ENCODE measurements at regions not wholly inside any gene's neighbourhood (a gene's known extent, or its start where the extent isn't known, plus 50 kb on each side); places are given as distances from the start of the nearest gene placed in this dataset.
"Not testable (repeated sequence)": the region's sequence is repeated elsewhere in the genome, so short reads cannot be mapped to it uniquely, and the experiment has no call there.

DNA sequence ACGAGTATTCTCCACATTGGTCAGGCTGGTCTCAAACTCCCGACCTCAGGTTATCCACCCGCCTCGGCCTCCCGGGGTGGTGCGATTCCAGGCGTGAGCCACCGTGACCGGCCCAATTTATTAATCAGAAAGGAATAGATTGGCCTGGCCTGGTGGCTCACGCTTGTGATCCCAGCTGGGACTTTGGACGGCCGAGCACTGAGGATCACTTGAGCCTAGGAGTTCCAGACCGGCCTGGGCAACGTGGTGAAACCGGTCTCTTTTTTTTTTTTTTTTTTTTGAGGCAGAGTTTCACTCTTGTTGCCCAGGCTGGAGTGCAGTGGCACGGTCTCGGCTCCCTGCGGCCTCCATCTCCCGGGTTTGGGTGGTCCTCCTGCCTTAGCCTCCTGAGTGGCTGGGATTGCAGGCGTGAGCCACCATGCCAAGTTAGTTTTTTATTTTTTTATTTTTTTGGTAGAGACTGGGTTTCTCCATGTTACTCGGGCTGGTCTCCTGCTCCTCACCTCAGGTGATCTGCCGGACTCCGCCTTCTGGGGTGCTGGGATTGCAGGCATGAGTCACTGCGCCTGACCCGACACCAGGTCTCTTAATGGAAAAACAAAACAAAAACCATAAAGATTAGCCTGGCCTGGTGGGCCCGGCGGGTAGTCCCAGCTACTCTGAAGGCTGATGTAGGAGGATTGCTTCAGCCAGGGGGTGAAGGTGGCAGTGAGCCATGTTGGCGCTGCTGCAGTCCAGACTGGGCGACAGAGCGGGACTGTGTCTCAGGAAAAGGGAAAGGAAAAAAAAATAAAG lies 141.0 kb downstream of the GOLGA6L22 start:
- H3K4me1 ChIP-seq (ENCODE audit: low read depth); H3K4me3 ChIP-seq; DNase-seq; H3K9me3 ChIP-seq; ATAC-seq; intact Hi-C loops (cut with DNase I, micrococcal nuclease); H3K36me3 ChIP-seq (ENCODE audit: low read depth): not testable (repeated sequence)

DNA sequence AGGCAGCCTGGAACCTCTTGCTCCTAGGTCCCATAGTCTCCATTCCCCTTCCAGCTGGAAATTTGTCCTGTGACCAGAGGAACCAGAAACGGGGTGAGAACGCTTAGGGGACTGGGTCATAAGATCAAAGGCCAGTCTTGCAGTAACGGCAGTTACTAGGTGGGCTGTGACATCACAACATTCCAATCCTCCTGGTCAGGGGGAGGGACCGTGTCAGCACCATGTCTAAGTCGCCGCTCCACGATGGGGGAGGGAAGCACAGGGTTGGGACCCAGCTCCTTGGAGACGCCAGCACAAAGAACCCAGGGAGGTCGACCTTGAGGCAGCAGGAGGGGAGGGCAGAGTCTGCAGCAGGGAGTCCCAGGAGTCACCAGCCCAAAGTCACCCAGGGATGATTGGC lies 158.3 kb downstream of the GOLGA6L22 start:
- H3K36me3 ChIP-seq (ENCODE audit: low read depth); ATAC-seq; H3K4me3 ChIP-seq; DNase-seq; H3K4me1 ChIP-seq (ENCODE audit: low read depth); intact Hi-C loops (cut with DNase I, micrococcal nuclease); H3K9me3 ChIP-seq: not testable (repeated sequence)

- DNase-seq; ATAC-seq; intact Hi-C loops (cut with DNase I, micrococcal nuclease): not testable (repeated sequence)
Measured at GRCh38 chr15:22631789-22632188, 154.7 kb upstream of the NIPA1 start.

DNA sequence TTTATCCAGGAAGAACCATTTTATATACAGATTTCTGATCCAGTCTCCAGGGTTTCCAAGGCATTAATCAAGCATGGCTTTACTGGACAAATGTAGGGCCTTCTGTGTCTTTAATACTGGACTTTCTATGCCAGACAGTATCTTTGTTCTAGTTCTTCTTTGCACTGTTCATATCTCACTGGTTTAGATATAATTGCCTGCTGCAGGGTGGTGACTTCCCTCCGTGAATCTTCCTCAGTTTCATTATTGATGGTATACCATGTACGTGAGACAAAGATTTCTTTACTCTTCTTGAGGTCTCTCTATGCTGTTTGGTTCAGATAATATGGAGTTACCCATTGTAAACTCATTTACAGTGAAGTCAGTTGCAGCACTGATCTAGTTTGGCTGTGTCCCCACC lies 146.5 kb upstream of the NIPA1 start:
- H3K36me3 ChIP-seq (ENCODE audit: low read depth); ATAC-seq; DNase-seq; H3K4me1 ChIP-seq (ENCODE audit: low read depth); H3K9me3 ChIP-seq; intact Hi-C loops (cut with DNase I, micrococcal nuclease); H3K4me3 ChIP-seq: not testable (repeated sequence)

More at GRCh38 chr15:22631789-22632188, 154.7 kb upstream of the NIPA1 start:
- not testable (repeated sequence) for H3K4me1 ChIP-seq (ENCODE audit: low read depth); H3K36me3 ChIP-seq (ENCODE audit: low read depth); H3K9me3 ChIP-seq; H3K4me3 ChIP-seq

DNA sequence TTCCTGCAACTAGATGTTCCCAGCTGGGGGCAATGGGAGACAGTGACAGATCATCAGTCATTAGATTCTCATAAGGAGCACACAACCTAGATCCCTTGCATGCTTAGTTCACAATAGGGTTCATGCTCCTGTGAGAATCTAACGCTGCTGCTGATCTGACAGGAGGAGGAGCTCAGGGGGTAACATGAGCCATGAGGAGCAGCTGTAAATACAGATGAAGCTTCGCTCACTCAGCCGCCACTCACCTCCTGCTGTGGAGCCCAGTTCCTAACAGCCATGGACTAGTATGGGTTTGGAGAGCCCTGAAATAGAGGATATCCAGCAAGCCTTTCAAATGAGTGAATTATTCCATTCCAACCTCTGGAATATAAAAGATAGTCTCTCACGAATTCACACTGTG lies 137.0 kb upstream of the NIPA1 start:
- DNase-seq; H3K4me3 ChIP-seq; intact Hi-C loops (cut with DNase I, micrococcal nuclease); H3K4me1 ChIP-seq (ENCODE audit: low read depth); H3K36me3 ChIP-seq (ENCODE audit: low read depth); ATAC-seq; H3K9me3 ChIP-seq: not testable (repeated sequence)

GRCh38 chr15:22651179-22651578 lies 135.3 kb upstream of the NIPA1 start:
- H3K9me3 ChIP-seq; H3K4me3 ChIP-seq; DNase-seq; H3K4me1 ChIP-seq (ENCODE audit: low read depth); intact Hi-C loops (cut with DNase I, micrococcal nuclease); ATAC-seq; H3K36me3 ChIP-seq (ENCODE audit: low read depth): not testable (repeated sequence)

DNA sequence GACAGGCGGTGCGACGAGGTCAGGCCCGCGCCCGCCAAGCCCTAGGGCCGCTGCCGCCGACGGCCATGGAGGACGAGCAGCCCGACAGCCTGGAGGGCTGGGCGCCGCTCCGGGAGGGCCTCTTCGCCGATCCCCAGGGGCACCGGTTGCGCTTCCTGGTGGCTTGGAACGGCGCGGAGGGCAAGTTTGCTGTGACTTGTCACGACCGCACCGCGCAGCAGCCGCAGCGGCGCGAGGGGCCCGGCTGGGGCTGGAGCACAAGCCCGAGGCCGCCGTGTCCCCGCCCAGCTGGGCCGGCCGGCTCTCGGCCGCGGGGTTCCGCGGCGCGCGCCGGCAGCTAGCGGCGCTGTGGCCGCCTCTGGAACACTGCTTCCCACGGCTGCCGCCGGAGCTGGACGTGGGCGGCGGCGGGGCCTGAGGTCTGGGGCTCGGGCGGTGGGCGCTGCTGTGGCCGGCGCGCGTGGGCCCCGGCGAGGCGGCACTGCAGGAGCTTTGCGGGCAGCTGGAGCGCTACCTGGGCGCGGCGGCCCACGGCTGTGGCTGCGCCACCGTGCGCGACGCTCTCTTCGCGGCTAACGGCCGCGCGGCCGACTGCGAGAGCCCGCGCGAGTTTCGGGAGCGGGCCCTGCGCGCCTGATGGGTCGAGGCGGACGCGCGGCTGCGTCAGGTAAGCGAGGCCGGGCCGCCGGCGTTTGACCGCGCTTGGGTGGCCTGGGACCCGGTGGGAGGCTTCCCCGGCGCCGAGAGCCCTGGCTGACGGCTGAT lies 122.0 kb upstream of the NIPA1 start:
- H3K36me3 ChIP-seq (ENCODE audit: low read depth); intact Hi-C loops (cut with DNase I, micrococcal nuclease); H3K9me3 ChIP-seq; H3K4me1 ChIP-seq (ENCODE audit: low read depth); H3K4me3 ChIP-seq: not testable (repeated sequence)
- peak; percentile 94 for ATAC-seq
- DNase-seq, result peak in 2 of 3 donors; percentile 16 to 55

- DNase-seq; ATAC-seq; H3K4me3 ChIP-seq; H3K9me3 ChIP-seq; H3K36me3 ChIP-seq (ENCODE audit: low read depth); intact Hi-C loops (cut with DNase I, micrococcal nuclease); H3K4me1 ChIP-seq (ENCODE audit: low read depth): not testable (repeated sequence)
Measured at GRCh38 chr15:22665059-22665702, 121.3 kb upstream of the NIPA1 start.

- H3K36me3 ChIP-seq (ENCODE audit: low read depth); H3K4me1 ChIP-seq (ENCODE audit: low read depth); DNase-seq; ATAC-seq; intact Hi-C loops (cut with DNase I, micrococcal nuclease); H3K4me3 ChIP-seq; H3K9me3 ChIP-seq: not testable (repeated sequence)
Measured at GRCh38 chr15:22665711-22666110, 120.7 kb upstream of the NIPA1 start.

DNA sequence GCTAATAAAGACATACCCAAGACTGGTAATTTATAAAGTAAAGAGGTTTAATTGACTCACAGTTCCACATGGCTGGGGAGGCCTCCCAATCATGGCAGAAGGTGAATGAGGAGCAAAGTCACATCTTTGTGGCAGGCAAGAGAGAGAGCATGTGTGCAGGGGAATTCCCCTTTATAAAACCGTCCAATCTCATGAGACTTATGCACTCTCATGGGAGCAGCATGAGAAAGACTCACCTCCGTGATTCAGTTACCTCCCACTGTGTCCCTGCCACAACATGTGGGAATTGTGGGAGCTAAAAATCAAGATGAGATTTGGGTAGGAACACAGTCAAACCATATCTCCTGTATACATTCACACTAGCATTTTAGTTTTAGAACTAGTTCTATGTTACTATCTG lies 101.7 kb upstream of the NIPA1 start:
- intact Hi-C loops (cut with DNase I, micrococcal nuclease); H3K9me3 ChIP-seq; H3K4me3 ChIP-seq; H3K4me1 ChIP-seq (ENCODE audit: low read depth); ATAC-seq; H3K36me3 ChIP-seq (ENCODE audit: low read depth); DNase-seq: not testable (repeated sequence)

- H3K4me1 ChIP-seq (ENCODE audit: low read depth); intact Hi-C loops (cut with DNase I, micrococcal nuclease); H3K4me3 ChIP-seq; DNase-seq; ATAC-seq; H3K9me3 ChIP-seq; H3K36me3 ChIP-seq (ENCODE audit: low read depth): not testable (repeated sequence)
Measured at GRCh38 chr15:22699881-22700280, 86.6 kb upstream of the NIPA1 start.

- ATAC-seq; H3K4me1 ChIP-seq (ENCODE audit: low read depth); H3K4me3 ChIP-seq; DNase-seq; H3K36me3 ChIP-seq (ENCODE audit: low read depth); H3K9me3 ChIP-seq; intact Hi-C loops (cut with DNase I, micrococcal nuclease): not testable (repeated sequence)
Measured at GRCh38 chr15:22710831-22711341, 75.6 kb upstream of the NIPA1 start.

DNA sequence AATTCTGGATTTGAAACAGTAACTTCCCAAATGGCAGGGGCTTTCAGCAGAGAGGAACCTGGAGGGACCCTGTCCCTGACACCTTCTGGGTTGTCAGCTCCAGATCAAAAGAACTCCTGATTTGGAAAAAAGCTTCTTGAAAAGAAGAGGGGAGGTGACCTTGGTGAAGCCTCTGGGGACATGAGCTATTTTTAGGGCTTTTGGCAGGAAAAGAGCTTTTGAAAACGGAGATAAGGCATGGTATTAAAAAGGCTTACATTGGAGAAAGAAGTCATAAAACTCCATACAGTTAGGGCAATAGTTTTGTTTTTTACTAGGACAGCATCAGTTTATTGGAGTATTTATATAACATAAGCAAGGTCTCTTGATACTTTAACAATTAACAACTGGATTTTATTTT lies 72.5 kb upstream of the NIPA1 start:
- DNase-seq; intact Hi-C loops (cut with DNase I, micrococcal nuclease); ATAC-seq; H3K4me1 ChIP-seq (ENCODE audit: low read depth); H3K9me3 ChIP-seq; H3K4me3 ChIP-seq; H3K36me3 ChIP-seq (ENCODE audit: low read depth): not testable (repeated sequence)

All from mucosa of descending colon (tissue), 3 donors.